Panc1 (cell line): ENCODE measurements at regions not wholly inside any gene's neighbourhood (a gene's known extent, or its start where the extent isn't known, plus 50 kb on each side); places are given as distances from the start of the nearest gene placed in this dataset.

Experiments
- TCF7L2 ChIP-seq: IDR thresholded peaks from 2 replicates; pipeline ENCODE4 v1.6.1; 2011; ENCODE audit warnings: mild to moderate bottlenecking, low read depth, low read length, inconsistent platforms
- TF ChIP-seq, protein P1 (sequence below): fragments of 450-650 bp; IDR thresholded peaks from 2 replicates; pipeline ENCODE4 v1.5.1; 2017; ENCODE audit warnings: mild to moderate bottlenecking

DNA sequence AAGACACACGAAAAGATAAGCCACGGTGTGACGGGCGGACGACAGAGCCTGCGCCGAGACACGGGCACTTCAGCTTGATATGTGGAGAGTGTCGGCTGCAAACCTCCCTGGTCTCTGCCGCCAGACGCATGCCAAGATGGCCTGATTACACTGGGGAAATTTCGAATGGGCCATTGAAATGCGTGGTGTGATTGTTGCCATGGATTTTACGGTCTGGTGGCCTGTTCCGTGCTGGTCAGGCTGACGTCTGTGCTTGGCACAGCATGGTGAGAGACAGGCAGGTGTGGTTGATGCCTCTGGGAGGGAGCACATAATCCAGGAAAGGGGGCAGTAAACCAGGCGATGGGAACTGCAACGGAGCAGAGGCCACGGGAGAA lies 105.6 kb upstream of the TMPRSS2 start:
- TF ChIP-seq, protein P1, sequence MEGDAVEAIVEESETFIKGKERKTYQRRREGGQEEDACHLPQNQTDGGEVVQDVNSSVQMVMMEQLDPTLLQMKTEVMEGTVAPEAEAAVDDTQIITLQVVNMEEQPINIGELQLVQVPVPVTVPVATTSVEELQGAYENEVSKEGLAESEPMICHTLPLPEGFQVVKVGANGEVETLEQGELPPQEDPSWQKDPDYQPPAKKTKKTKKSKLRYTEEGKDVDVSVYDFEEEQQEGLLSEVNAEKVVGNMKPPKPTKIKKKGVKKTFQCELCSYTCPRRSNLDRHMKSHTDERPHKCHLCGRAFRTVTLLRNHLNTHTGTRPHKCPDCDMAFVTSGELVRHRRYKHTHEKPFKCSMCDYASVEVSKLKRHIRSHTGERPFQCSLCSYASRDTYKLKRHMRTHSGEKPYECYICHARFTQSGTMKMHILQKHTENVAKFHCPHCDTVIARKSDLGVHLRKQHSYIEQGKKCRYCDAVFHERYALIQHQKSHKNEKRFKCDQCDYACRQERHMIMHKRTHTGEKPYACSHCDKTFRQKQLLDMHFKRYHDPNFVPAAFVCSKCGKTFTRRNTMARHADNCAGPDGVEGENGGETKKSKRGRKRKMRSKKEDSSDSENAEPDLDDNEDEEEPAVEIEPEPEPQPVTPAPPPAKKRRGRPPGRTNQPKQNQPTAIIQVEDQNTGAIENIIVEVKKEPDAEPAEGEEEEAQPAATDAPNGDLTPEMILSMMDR: no peak
- TF ChIP-seq TCF7L2: no peak
